A549 (cell line): ENCODE measurements at regions not wholly inside any gene's neighbourhood (a gene's known extent, or its start where the extent isn't known, plus 50 kb on each side); places are given as distances from the start of the nearest gene placed in this dataset.
"Not testable (repeated sequence)": the region's sequence is repeated elsewhere in the genome, so short reads cannot be mapped to it uniquely, and the experiment has no call there.

Source experiments
- ATAC-seq, 2 experiments: fragments of 200-7000 bp in 1 of 2; fragments of >200 bp in 1 of 2; cut with Nextera tagmentation in 1 of 2; cut with Tn5 transposase in 1 of 2; 3 replicates each; pipeline versions ENCODE4 v1.8.0 to v1.9.1; 2018 to 2020; ENCODE audit warnings: mild to moderate bottlenecking in 1 of 2, moderate library complexity in 1 of 2
- CTCF ChIA-PET: fragments of 300-600 bp; sonication (Branson Sonifier 250); formaldehyde crosslinking; extraction: SDS; loops from one replicate; lab custom pipeline; 2021; ENCODE audit warnings: antibody characterized with exemption, inconsistent platforms; lab: Yijun Ruan, JAX
- POLR2A ChIA-PET: fragments of 350-600 bp; formaldehyde crosslinking; extraction: SDS; loops from one replicate; lab custom pipeline; 2021; ENCODE audit warnings: antibody characterized with exemption, inconsistent platforms; lab: Yijun Ruan, JAX
- DNase-seq, 2 experiments: peaks; one replicate each; pipeline versions ENCODE4 v3.0.0 to v3.0.0-alpha.2; 2011 to 2016; ENCODE audit warnings: low read depth in 1 of 2, low spot score in 1 of 2
- FAIRE-seq: peaks from 2 replicates; lab custom pipeline; 2011; peaks lifted over from hg19 to GRCh38; lab: Jason Lieb, UNC
- H3K27ac ChIP-seq, 2 experiments: fragments of >200 bp; sonication (Bioruptor Twin); formaldehyde crosslinking; 3 replicates each; pipeline ENCODE4 v1.5.1; 2016 to 2017
- H3K4me1 ChIP-seq: fragments of >200 bp; sonication (Bioruptor Twin); formaldehyde crosslinking; 3 replicates; pipeline ENCODE4 v1.6.1; 2016
- H3K4me2 ChIP-seq: fragments of >200 bp; sonication (Bioruptor Twin); formaldehyde crosslinking; 3 replicates; pipeline ENCODE4 v1.6.1; 2016
- H3K4me3 ChIP-seq: fragments of >200 bp; sonication (Bioruptor Twin); formaldehyde crosslinking; 3 replicates; pipeline ENCODE4 v1.5.1; 2016
- H3K9me3 ChIP-seq: fragments of >200 bp; sonication (Bioruptor Twin); formaldehyde crosslinking; 3 replicates; pipeline ENCODE4 v1.6.1; 2016
- BCL3 ChIP-seq: fragments of >200 bp; sonication (Bioruptor Twin); formaldehyde crosslinking; IDR thresholded peaks from 3 replicates; pipeline ENCODE4 v1.6.1; 2016
- CBX8 ChIP-seq: fragments of 200-600 bp; sonication (generic); IDR thresholded peaks from 2 replicates; pipeline ENCODE4 v1.6.1; 2016
- CEBPB ChIP-seq, 2 experiments: fragments of >200 bp in 1 of 2; sonication (Bioruptor Twin) in 1 of 2; formaldehyde crosslinking in 1 of 2; IDR thresholded peaks; 2 replicates each; pipeline ENCODE4 v1.6.1; 2012 to 2016
- CTCF ChIP-seq: fragments of >200 bp; sonication (Bioruptor Twin); formaldehyde crosslinking; IDR thresholded peaks from 3 replicates; pipeline ENCODE4 v1.5.1; 2016
- EP300 ChIP-seq, 2 experiments: fragments of >200 bp; sonication (Bioruptor Twin); formaldehyde crosslinking; IDR thresholded peaks; 2 replicates in 1 of 2; 3 replicates in 1 of 2; pipeline ENCODE4 v1.6.1; 2016 to 2017
- ESRRA ChIP-seq: fragments of 150-350 bp; IDR thresholded peaks from 2 replicates; pipeline ENCODE4 v1.6.1; 2014; ENCODE audit warnings: mild to moderate bottlenecking, low read length, borderline replicate concordance
- FOSL2 ChIP-seq, 2 experiments: fragments of 450-650 bp in 1 of 2; fragments of >200 bp in 1 of 2; sonication (Bioruptor Twin) in 1 of 2; formaldehyde crosslinking; IDR thresholded peaks; 2 replicates each; pipeline versions ENCODE4 v1.5.0 to v1.6.1; 2016 to 2020; ENCODE audit warnings: mild to moderate bottlenecking in 1 of 2, moderate library complexity in 1 of 2
- HOXB5 ChIP-seq: fragments of 250-450 bp; sonication (Bioruptor Pico); IDR thresholded peaks from 2 replicates; pipeline ENCODE4 v1.5.0; 2020; ENCODE audit warnings: mild to moderate bottlenecking, moderate library complexity
- MAFK ChIP-seq: fragments of 450-650 bp; IDR thresholded peaks from 2 replicates; pipeline ENCODE4 v1.6.1; 2014; ENCODE audit not compliant: partially characterized antibody
- MAZ ChIP-seq: fragments of 150-350 bp; IDR thresholded peaks from 2 replicates; pipeline ENCODE4 v1.6.1; 2014; ENCODE audit warnings: antibody characterized with exemption, low read depth, low read length, borderline replicate concordance
- NPAS2 ChIP-seq: fragments of 250-450 bp; sonication (Bioruptor Pico); IDR thresholded peaks from 2 replicates; pipeline ENCODE4 v1.8.0; 2022; ENCODE audit warnings: mild to moderate bottlenecking, moderate library complexity, borderline replicate concordance
- NR3C1 ChIP-seq: fragments of >200 bp; sonication (Bioruptor Twin); formaldehyde crosslinking; IDR thresholded peaks from 3 replicates; pipeline ENCODE4 v1.6.1; 2017
- RCOR1 ChIP-seq: fragments of 150-350 bp; IDR thresholded peaks from 2 replicates; pipeline ENCODE4 v1.6.1; 2014; ENCODE audit warnings: antibody characterized with exemption, low read length, low read depth
- RNF2 ChIP-seq: fragments of 200-600 bp; sonication (generic); IDR thresholded peaks from 2 replicates; pipeline ENCODE4 v1.6.1; 2016; ENCODE audit warnings: low read depth, mild to moderate bottlenecking, antibody characterized with exemption, moderate library complexity, borderline replicate concordance
- TP53 ChIP-seq: fragments of 250-450 bp; sonication (Bioruptor Pico); IDR thresholded peaks from 2 replicates; pipeline ENCODE4 v1.5.0; 2021; ENCODE audit warnings: mild to moderate bottlenecking, moderate library complexity
- ZC3H11A ChIP-seq: fragments of 450-650 bp; IDR thresholded peaks from 2 replicates; pipeline ENCODE4 v1.6.1; 2014; ENCODE audit warnings: antibody characterized with exemption, mild to moderate bottlenecking
- WGBS: methylation state at CpG from one replicate; pipeline ENCODE4 v1.1.6; 2017; ENCODE audit errors: missing lambda C conversion rate; 5-methylcytosine and 5-hydroxymethylcytosine counted together
- small RNA-seq, 6 experiments: library from RNA; depleted of rRNA; stranded (forward); fragments of <200 nt; gene quantifications; one replicate each; pipeline ENCODE3, GENCODE V24; 2012

- DNase-seq, H3K4me1 ChIP-seq, H3K27ac ChIP-seq, FAIRE-seq, ATAC-seq, H3K9me3 ChIP-seq, H3K4me2 ChIP-seq, POLR2A ChIA-PET, CTCF ChIA-PET: not testable (repeated sequence)
- TF ChIP-seq ZC3H11A, result peak; percentile 20
- TF ChIP-seq, all 56 proteins: peak for 1; not testable (repeated sequence) for 55
- H3K4me3 ChIP-seq, result not testable (repeated sequence)
Observed at GRCh38 chr10:80011144-80011543, 62.2 kb upstream of the SFTPD start.

GRCh38 chr10:80000541-80000940, 51.6 kb upstream of the SFTPD start:
- ChIA-PET CTCF (no interaction called here), POLR2A (no interaction called here)
- DNase-seq (no peak), FAIRE-seq (no peak), ATAC-seq (no peak)
- WGBS, result 58% methylated on average over 5 of the region's 5 CpGs
- Histone ChIP-seq H3K4me1 (no peaks in the 10 kb centered on the region), H3K4me2 (no peak overlapping the region), H3K27ac (no peak overlapping the region), H3K9me3 (no peaks in the 10 kb centered on the region), H3K4me3 (no peak overlapping the region)
- no peak for TF ChIP-seq NR3C1
- TF ChIP-seq CTCF, result no peak
- no peak for TF ChIP-seq EP300 (IDR thresholded peaks at IDR 0.05)
- TF ChIP-seq MAZ, result no peak
- TF ChIP-seq HOXB5, result no peak
- TF ChIP-seq RNF2, result no peak
- TF ChIP-seq CBX8, result no peak
- no peak for TF ChIP-seq MAFK
- TF ChIP-seq CEBPB (IDR thresholded peaks at IDR 0.05), result no peak
- no peak for TF ChIP-seq NPAS2
- no peak for TF ChIP-seq RCOR1
- no peak for TF ChIP-seq TP53 (CRISPR knock-in tag)
- no peak for TF ChIP-seq FOSL2 (IDR thresholded peaks at IDR 0.05)
- no peak for TF ChIP-seq FOSL2 (CRISPR knock-in tag; IDR thresholded peaks at IDR 0.05)
- no peak for TF ChIP-seq BCL3
- TF ChIP-seq ESRRA, result no peak

Small RNA genes lying in the stretch of these regions (small RNA-seq; reads per million reads assigned to genes)
- 0 reads per million in 6 experiments for gene AL356095.1
